ENCODE measurements at regions not wholly inside any gene's neighbourhood (a gene's known extent, or its start where the extent isn't known, plus 50 kb on each side); places are given as distances from the start of the nearest gene placed in this dataset.

DNA sequence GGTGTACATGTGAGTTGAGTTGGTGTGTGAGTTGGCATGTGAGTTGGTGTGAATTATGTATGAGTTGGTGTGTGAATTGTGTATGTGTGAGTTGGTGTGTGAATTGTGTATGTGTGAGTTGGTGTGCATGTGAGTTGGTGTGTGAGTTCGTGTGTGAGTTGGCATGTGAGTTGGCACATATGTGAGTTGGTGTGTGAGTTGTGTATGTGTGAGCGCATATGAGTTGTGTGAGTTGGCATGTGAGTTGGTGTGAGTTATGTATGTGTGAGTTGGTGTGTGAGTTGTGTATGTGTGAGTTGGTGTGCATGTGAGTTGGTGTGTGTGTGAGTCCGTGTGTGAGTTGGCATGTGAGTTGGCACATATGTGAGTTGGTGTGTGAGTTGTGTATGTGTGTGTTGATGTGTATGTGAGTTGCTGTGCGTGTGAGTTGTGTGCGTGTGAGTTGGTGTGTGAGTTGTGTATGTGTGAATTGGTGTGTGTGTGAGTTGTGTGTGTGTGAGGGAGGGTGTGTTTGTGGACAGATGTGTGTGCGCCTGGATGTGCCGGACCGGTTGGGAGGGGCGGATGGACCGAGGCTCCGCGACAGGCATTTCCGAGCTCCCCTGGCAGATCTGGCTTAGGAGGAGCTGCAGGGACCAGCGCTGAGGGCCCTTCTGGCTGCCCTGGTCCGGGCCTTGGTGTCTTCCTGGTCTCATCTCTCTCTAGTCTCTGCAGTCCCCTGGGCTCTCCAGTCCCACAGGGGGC, 162.5 kb upstream of the IER5L start:
- TF ChIP-seq, protein P1, sequence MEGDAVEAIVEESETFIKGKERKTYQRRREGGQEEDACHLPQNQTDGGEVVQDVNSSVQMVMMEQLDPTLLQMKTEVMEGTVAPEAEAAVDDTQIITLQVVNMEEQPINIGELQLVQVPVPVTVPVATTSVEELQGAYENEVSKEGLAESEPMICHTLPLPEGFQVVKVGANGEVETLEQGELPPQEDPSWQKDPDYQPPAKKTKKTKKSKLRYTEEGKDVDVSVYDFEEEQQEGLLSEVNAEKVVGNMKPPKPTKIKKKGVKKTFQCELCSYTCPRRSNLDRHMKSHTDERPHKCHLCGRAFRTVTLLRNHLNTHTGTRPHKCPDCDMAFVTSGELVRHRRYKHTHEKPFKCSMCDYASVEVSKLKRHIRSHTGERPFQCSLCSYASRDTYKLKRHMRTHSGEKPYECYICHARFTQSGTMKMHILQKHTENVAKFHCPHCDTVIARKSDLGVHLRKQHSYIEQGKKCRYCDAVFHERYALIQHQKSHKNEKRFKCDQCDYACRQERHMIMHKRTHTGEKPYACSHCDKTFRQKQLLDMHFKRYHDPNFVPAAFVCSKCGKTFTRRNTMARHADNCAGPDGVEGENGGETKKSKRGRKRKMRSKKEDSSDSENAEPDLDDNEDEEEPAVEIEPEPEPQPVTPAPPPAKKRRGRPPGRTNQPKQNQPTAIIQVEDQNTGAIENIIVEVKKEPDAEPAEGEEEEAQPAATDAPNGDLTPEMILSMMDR (IDR thresholded peaks at IDR 0.05) = no peak
- DNase-seq (ENCODE audit: low spot score) = no peak
- Histone ChIP-seq H3K27ac (peak overlapping the region in 1 of 2 donors; percentile 47), H3K4me3 (no peak overlapping the region)

DNA sequence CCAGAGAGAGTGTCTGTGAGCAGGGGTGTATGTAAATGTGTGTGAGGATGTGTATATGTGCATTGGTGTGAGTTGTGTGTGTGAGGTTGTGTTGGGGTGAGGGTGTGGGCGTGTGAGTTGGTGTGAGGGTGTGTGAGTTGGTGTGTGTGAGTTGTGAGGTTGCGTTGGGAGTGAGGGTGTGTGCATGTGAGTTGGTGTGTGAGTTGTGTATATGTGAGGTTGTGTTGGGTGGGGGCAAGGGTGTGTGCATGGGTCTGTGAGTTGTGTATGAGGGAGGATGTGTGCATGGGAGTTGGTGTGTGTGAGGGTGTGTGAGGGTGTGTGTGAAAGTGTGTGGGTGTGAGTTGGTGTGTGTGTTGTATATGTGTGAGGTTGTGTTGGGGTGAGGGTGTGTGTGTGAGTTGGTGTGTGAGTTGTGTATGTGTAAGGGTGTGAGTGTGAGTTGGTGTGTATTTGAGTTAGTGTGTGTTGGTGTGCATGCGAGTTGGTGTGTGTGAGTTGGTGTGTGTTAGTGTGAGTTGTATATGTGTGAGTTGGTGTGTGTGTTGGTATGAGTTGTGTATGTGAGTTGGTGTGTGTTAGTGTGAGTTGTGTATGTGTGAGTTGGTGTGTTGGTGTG, 161.6 kb upstream of the IER5L start:
- Histone ChIP-seq H3K4me3 (no peak overlapping the region), H3K27ac (peak overlapping the region in 1 of 2 donors; percentile 38)
- no peak for DNase-seq (ENCODE audit: low spot score)
- TF ChIP-seq, protein P1 (IDR thresholded peaks at IDR 0.05) = no peak

DNA sequence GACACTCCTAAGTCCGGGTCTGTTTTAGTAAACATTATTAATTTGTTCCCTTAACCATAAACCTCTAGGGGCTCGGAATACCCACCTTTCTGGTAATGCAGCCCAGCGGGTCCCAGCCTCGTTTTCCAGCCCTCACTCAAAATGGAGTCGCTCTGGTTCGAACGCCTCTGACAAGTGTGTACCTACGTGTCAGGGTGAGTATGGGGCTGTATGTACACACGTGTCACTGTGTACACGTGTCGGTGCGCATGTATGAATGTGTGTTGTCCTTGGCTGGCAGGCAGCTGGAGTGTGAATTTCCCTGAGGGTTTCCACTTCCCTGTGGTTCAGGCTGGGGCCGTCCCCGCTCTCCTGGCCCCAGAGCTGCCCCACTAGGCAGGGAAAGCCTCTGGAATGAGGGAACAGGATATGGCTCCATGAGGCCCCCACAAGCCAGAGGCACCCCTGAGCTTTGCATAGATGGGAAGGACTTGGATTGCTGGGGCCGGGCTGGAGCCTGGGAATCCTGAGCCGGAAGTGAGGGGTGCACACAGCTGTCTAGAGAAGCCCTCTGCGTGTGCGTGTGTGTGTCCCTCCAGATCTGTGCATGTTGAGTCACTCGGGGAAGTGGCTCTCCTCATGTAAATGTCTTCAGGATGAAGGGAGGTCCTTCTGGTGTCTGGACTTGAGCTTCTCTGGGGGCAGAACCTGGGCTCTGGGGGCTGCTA, 160.8 kb upstream of the IER5L start:
- DNase-seq (ENCODE audit: low spot score) = no peak
- TF ChIP-seq, protein P1 (IDR thresholded peaks at IDR 0.05) = no peak
- Histone ChIP-seq H3K4me3 (no peak overlapping the region), H3K27ac (peak overlapping the region in 1 of 2 donors; percentile 38)

DNA sequence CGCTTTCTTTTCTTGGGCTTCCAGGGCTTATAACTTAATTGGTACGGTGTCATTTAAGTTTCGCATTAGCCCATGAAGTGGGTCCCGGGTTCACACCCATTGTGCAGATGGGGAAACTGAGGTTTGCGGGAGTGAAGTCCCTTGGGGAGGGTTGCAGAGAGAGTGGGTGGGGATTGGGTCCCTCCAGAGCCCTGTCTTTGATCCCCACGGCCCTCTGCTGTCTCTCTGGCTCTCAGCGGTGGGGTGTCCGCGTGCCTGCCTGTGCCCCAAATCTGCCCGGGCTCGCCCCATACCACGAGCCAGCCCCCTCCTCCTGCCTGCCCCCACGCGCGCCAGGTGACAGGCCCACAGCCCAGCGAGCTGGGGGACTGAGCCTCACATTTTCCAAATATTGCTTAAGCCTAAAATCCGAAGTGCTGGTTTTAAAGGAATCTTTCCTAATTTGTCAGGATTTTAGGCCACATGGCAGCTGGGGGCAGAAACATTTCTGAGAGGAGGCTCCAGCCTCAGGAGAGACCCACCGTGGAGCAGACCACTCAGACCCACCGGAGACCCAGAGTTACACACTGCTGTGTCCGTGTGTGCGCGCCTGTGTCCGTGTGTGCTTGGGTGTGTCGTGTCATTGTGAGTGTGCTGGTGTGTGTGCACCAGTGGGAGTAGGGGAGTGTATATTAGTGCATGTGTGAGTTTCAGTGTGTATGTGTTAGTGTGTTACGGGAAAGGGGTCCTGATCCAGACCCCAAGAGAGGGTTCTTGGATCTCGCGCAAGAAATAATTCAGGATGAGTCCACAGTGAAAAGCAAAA, 159.5 kb upstream of the IER5L start:
- peak overlapping the region; percentile 65 for H3K4me3 ChIP-seq
- DNase-seq (ENCODE audit: low spot score) = peak; percentile 75
- H3K27ac ChIP-seq = peak overlapping the region; percentile 85 to 97
- TF ChIP-seq, protein P1 (IDR thresholded peaks at IDR 0.05) = no peak

DNA sequence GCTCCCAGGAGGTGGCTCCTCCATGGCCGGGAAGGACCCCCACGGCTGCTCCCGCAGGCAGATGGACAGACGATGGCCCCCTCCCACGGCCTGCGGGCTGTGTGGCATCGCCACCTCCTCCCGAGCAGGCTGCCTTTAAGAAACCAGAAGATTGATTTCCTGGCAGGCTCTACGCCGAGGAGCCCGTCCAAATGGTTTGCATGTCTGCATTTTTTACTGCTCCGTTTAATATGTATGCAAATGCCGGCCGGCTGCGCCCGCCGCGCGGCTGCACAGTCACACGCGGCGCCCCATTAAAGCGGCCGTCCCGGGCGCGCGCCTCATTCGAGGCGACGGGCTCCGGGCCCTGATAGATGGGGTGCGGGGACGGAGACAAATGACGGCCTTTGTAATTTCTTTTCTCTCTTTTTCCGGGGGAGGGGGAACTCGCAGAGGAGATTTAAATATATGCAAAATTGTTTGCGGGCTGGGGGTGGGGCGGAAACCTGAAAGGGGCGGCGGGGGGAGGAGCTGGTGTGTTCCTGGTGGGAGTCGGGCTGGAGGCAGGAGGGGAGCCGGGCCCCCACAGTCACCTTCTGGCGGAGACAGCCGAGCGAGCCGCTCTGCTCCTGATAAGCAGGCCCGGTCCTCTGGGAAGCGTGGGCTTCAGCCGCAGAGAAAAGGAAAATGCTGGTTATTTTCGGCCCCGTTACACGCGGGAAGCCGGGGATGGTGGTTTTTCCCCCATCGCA, 158.7 kb upstream of the IER5L start:
- no peak for DNase-seq (ENCODE audit: low spot score)
- TF ChIP-seq, protein P1 (IDR thresholded peaks at IDR 0.05) = no peak
- peak overlapping the region; percentile 65 for H3K4me3 ChIP-seq
- H3K27ac ChIP-seq = peak overlapping the region; percentile 85 to 97

DNA sequence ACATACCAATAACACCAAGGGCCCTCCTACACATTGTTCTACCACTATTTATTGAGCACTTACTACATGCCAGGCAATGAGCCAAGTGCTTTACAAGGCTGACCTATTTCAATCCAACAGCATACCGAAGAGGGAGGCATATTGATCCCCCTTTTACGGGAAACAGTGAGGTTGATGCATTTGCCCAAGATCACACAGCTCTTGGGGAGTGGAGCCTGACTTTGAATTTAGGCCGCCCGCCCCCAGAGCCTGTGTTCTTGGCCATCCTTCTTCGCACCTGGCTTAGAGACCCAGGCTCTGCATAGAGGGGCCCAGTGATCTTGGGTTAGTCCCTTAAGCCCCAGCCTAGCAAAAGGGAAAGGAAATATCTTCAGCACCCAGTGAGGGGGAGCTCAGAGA, 158.1 kb upstream of the IER5L start:
- peak overlapping the region; percentile 85 to 97 for H3K27ac ChIP-seq
- no peak for DNase-seq (ENCODE audit: low spot score)
- TF ChIP-seq, protein P1 (IDR thresholded peaks at IDR 0.05) = no peak
- peak overlapping the region; percentile 65 for H3K4me3 ChIP-seq

Data from coronary artery (tissue), 2 donors.